Astrocyte (in vitro differentiated cells and primary cell): ENCODE measurements at regions not wholly inside any gene's neighbourhood (a gene's known extent, or its start where the extent isn't known, plus 50 kb on each side); places are given as distances from the start of the nearest gene placed in this dataset.

Source experiments
- EZH2 ChIP-seq: IDR thresholded peaks from 2 replicates; pipeline ENCODE4 v1.6.1; 2012; ENCODE audit warnings: mild to moderate bottlenecking, low read length, inconsistent platforms; ENCODE audit not compliant: insufficient read depth
- TF ChIP-seq, protein P1 (sequence below): IDR thresholded peaks from 2 replicates; pipeline ENCODE4 v1.5.1; 2011; ENCODE audit warnings: low read depth, mild to moderate bottlenecking, inconsistent platforms, low read length, moderate library complexity; ENCODE audit not compliant: insufficient read depth

DNA sequence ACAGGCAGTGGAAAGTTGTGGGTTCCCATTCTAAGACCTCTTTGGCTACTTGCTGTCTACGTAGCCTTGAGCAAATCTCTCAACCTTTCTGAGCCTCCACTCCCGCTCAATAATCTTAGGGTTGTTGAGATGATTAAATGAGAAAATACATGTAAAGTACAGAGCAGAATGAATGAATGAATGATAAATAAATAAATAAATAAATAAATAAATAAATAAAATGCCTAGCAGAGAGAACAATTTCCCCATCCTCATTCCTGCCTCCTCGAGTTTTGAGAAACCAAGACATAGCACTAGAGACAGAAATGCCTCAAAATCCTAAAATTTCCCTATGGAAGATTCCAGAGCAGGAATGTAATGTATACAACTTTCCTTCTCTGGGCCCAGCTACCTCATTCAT, 128.3 kb upstream of the RAD23B start:
- TF ChIP-seq, protein P1, sequence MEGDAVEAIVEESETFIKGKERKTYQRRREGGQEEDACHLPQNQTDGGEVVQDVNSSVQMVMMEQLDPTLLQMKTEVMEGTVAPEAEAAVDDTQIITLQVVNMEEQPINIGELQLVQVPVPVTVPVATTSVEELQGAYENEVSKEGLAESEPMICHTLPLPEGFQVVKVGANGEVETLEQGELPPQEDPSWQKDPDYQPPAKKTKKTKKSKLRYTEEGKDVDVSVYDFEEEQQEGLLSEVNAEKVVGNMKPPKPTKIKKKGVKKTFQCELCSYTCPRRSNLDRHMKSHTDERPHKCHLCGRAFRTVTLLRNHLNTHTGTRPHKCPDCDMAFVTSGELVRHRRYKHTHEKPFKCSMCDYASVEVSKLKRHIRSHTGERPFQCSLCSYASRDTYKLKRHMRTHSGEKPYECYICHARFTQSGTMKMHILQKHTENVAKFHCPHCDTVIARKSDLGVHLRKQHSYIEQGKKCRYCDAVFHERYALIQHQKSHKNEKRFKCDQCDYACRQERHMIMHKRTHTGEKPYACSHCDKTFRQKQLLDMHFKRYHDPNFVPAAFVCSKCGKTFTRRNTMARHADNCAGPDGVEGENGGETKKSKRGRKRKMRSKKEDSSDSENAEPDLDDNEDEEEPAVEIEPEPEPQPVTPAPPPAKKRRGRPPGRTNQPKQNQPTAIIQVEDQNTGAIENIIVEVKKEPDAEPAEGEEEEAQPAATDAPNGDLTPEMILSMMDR = no peak
- TF ChIP-seq EZH2 = no peak
